ENCODE measurements at regions not wholly inside any gene's neighbourhood (a gene's known extent, or its start where the extent isn't known, plus 50 kb on each side); places are given as distances from the start of the nearest gene placed in this dataset.

DNA sequence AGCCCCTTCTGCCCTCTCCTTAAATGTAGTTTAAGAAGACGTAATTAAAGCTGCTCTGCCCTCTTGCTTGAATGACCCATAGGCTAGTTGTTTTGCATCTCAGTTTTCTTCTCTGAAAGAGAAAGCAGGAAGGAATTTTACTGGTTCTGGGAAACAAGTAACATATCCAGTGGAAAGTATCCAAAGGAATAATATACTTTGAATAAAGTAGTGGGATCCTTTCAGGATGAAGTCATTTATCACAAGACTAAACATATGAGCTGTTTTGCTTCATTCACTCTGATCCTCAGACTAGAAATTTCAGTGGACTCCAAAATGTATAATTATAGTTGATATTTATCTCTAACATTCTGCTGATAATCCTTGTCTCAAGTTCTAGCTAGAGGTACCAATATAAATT is 1297.6 kb upstream of the GOT2 start:
- POLR2A ChIA-PET: no interaction called here
- ATAC-seq: no peak
- WGBS (ENCODE audit: missing lambda C conversion rate): 71% methylated on average over 1 of the region's 1 CpG

GRCh38 chr16:60027351-60027750 is 1293.2 kb upstream of the GOT2 start:
- Histone ChIP-seq H3K4me3 (no peak overlapping the region), H3K9me3 (no peaks in the 10 kb centered on the region), H3K4me1 (no peaks in the 10 kb centered on the region), H3K27ac (no peak overlapping the region), H3K4me2 (no peak overlapping the region)
- TF ChIP-seq MAZ (IDR thresholded peaks at IDR 0.05; ENCODE audit: borderline replicate concordance, low read depth, low read length): no peak
- no peak for TF ChIP-seq EP300 (IDR thresholded peaks at IDR 0.05)
- TF ChIP-seq, protein P1, sequence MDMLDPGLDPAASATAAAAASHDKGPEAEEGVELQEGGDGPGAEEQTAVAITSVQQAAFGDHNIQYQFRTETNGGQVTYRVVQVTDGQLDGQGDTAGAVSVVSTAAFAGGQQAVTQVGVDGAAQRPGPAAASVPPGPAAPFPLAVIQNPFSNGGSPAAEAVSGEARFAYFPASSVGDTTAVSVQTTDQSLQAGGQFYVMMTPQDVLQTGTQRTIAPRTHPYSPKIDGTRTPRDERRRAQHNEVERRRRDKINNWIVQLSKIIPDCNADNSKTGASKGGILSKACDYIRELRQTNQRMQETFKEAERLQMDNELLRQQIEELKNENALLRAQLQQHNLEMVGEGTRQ (IDR thresholded peaks at IDR 0.05): no peak
- no peak for TF ChIP-seq BHLHE40 (IDR thresholded peaks at IDR 0.05; ENCODE audit: low read depth, low read length)
- no peak for TF ChIP-seq NR3C1 (IDR thresholded peaks at IDR 0.05)
- no peak for TF ChIP-seq GATA3 (IDR thresholded peaks at IDR 0.05; ENCODE audit: borderline replicate concordance)
- no peak for TF ChIP-seq RARB (CRISPR knock-in tag; IDR thresholded peaks at IDR 0.05)
- TF ChIP-seq FOSB (CRISPR knock-in tag; IDR thresholded peaks at IDR 0.05): no peak
- DNase-seq (ENCODE audit: low read depth in 1 of 2, low spot score in 1 of 2) (no peak), FAIRE-seq (no peak), ATAC-seq (no peak)
- ChIA-PET POLR2A (no interaction called here), CTCF (no interaction called here)

More for the DNA sequence above, 1297.6 kb upstream of the GOT2 start:
- H3K9me3 ChIP-seq: peaks cover 6% of the 10 kb centered on the region; the same call in 1 of the 3 replicates
- CTCF ChIA-PET: no interaction called here
- H3K4me1 ChIP-seq: no peaks in the 10 kb centered on the region
- no peak for FAIRE-seq
- no peak overlapping the region for H3K27ac ChIP-seq
- H3K4me2 ChIP-seq: no peak overlapping the region
- DNase-seq (ENCODE audit: low read depth in 1 of 2, low spot score in 1 of 2): no peak
- H3K4me3 ChIP-seq: no peak overlapping the region
- TF ChIP-seq ZNF302 (CRISPR knock-in tag; IDR thresholded peaks at IDR 0.05): no peak
- TF ChIP-seq MAFK (IDR thresholded peaks at IDR 0.05; ENCODE audit: partially characterized antibody): no peak
- TF ChIP-seq HOXB5 (CRISPR knock-in tag; IDR thresholded peaks at IDR 0.05): no peak
- TF ChIP-seq, protein P2, sequence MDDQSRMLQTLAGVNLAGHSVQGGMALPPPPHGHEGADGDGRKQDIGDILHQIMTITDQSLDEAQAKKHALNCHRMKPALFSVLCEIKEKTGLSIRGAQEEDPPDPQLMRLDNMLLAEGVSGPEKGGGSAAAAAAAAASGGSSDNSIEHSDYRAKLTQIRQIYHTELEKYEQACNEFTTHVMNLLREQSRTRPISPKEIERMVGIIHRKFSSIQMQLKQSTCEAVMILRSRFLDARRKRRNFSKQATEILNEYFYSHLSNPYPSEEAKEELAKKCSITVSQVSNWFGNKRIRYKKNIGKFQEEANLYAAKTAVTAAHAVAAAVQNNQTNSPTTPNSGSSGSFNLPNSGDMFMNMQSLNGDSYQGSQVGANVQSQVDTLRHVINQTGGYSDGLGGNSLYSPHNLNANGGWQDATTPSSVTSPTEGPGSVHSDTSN (IDR thresholded peaks at IDR 0.05): no peak
- TF ChIP-seq NR3C1 (IDR thresholded peaks at IDR 0.05): no peak
- TF ChIP-seq PHF8 (IDR thresholded peaks at IDR 0.05; ENCODE audit: borderline replicate concordance, low read depth): no peak
- TF ChIP-seq HOXA7 (CRISPR knock-in tag; IDR thresholded peaks at IDR 0.05): no peak
- no peak for TF ChIP-seq E2F6 (IDR thresholded peaks at IDR 0.05; ENCODE audit: borderline replicate concordance, low read depth)
- TF ChIP-seq CHD4 (IDR thresholded peaks at IDR 0.05; ENCODE audit: borderline replicate concordance): no peak
- TF ChIP-seq HDAC2 (IDR thresholded peaks at IDR 0.05): no peak
- no peak for TF ChIP-seq ZFP36 (IDR thresholded peaks at IDR 0.05; ENCODE audit: borderline replicate concordance, partially characterized antibody)
- TF ChIP-seq MAZ (IDR thresholded peaks at IDR 0.05; ENCODE audit: borderline replicate concordance, low read depth, low read length): no peak
- no peak for TF ChIP-seq ZC3H11A (IDR thresholded peaks at IDR 0.05)
- TF ChIP-seq ATOH8 (CRISPR knock-in tag; IDR thresholded peaks at IDR 0.05; ENCODE audit: low read depth): no peak

DNA sequence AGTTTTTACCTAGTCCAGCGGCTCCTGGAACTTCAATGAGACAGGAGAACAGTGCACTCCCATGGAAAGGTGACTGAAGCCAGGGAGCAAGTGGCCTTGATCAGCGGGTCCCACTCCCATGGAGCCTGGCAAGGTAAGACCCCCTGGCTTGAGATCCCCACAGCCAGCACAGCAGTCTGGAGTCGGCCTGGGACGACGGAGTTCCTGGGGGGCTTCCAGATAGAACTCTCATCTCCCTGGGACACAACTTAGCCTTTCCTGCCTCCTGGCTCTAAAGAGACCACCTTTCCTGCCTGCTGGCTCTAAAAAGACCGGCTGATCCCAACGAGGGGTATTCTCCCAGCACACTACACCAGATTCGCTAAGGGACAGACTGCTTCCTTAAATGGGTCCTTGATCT is 1279.0 kb upstream of the GOT2 start:
- 63% methylated on average over 4 of the region's 8 CpGs for WGBS (ENCODE audit: missing lambda C conversion rate)
- peaks cover 8% of the 10 kb centered on the region; the same call in 1 of the 3 replicates for H3K9me3 ChIP-seq
- no peak for FAIRE-seq
- no peak overlapping the region for H3K4me3 ChIP-seq
- no peak for ATAC-seq
- DNase-seq (ENCODE audit: low read depth in 1 of 2, low spot score in 1 of 2): no peak
- H3K4me1 ChIP-seq: no peaks in the 10 kb centered on the region
- H3K4me2 ChIP-seq: no peak overlapping the region
- ChIA-PET POLR2A (no interaction called here), CTCF (no interaction called here)
- H3K27ac ChIP-seq: no peak overlapping the region
- TF ChIP-seq JUNB (IDR thresholded peaks at IDR 0.05): no peak
- TF ChIP-seq HOXB5 (CRISPR knock-in tag; IDR thresholded peaks at IDR 0.05): no peak
- TF ChIP-seq NR3C1 (IDR thresholded peaks at IDR 0.05): no peak
- no peak for TF ChIP-seq TP53 (CRISPR knock-in tag; IDR thresholded peaks at IDR 0.05)
- TF ChIP-seq HOXB13 (CRISPR knock-in tag; IDR thresholded peaks at IDR 0.05; ENCODE audit: low read depth): no peak
- TF ChIP-seq RFX5 (IDR thresholded peaks at IDR 0.05): no peak
- TF ChIP-seq CEBPB (IDR thresholded peaks at IDR 0.05): no peak
- TF ChIP-seq ATOH8 (CRISPR knock-in tag; IDR thresholded peaks at IDR 0.05; ENCODE audit: low read depth): no peak
- no peak for TF ChIP-seq HEYL (CRISPR knock-in tag; IDR thresholded peaks at IDR 0.05)
- TF ChIP-seq FOSL2 (IDR thresholded peaks at IDR 0.05): no peak
- no peak for TF ChIP-seq FOSL2 (CRISPR knock-in tag; IDR thresholded peaks at IDR 0.05)
- no peak for TF ChIP-seq HES2 (IDR thresholded peaks at IDR 0.05)
- TF ChIP-seq E2F6 (IDR thresholded peaks at IDR 0.05; ENCODE audit: borderline replicate concordance, low read depth): no peak
- no peak for TF ChIP-seq CBX2 (IDR thresholded peaks at IDR 0.05; ENCODE audit: borderline replicate concordance, low read depth)
